GM23248 (cell line): ENCODE measurements at regions not wholly inside any gene's neighbourhood (a gene's known extent, or its start where the extent isn't known, plus 50 kb on each side); places are given as distances from the start of the nearest gene placed in this dataset.

Experiments
- DNase-seq: peaks from one replicate; pipeline ENCODE4 v3.0.0-alpha.2; 2015
- H2AFZ ChIP-seq: fragments of 200-600 bp; sonication (generic); 2 replicates; pipeline ENCODE4 v1.6.1; 2016; ENCODE audit warnings: antibody characterized with exemption
- H3F3A ChIP-seq: fragments of 200-600 bp; sonication (generic); 2 replicates; pipeline ENCODE4 v1.6.1; 2016; ENCODE audit warnings: mild to moderate bottlenecking, antibody characterized with exemption, mixed run types; ENCODE audit not compliant: insufficient read depth
- H3K27ac ChIP-seq: fragments of 200-600 bp; sonication (generic); 2 replicates; pipeline ENCODE4 v1.5.1; 2016; ENCODE audit warnings: mild to moderate bottlenecking
- H3K27me3 ChIP-seq: fragments of 200-600 bp; sonication (generic); replicated peaks from 2 replicates; pipeline ENCODE4 v1.6.1; 2016; ENCODE audit warnings: mild to moderate bottlenecking; ENCODE audit not compliant: insufficient read depth
- H3K36me3 ChIP-seq: fragments of 200-600 bp; sonication (generic); 2 replicates; pipeline ENCODE4 v1.6.1; 2016; ENCODE audit warnings: low read depth, mild to moderate bottlenecking
- H3K4me1 ChIP-seq: fragments of 200-600 bp; sonication (generic); 2 replicates; pipeline ENCODE4 v1.6.1; 2016; ENCODE audit warnings: mild to moderate bottlenecking; ENCODE audit not compliant: insufficient read depth
- H3K4me2 ChIP-seq: fragments of 200-600 bp; sonication (generic); one replicate; pipeline ENCODE4 v1.6.1; 2016; ENCODE audit warnings: mild to moderate bottlenecking; ENCODE audit not compliant: unreplicated experiment
- H3K4me3 ChIP-seq: fragments of 200-600 bp; sonication (generic); 2 replicates; pipeline ENCODE4 v1.5.1; 2016; ENCODE audit warnings: mild to moderate bottlenecking
- H3K79me2 ChIP-seq: fragments of 200-600 bp; sonication (generic); 2 replicates; pipeline ENCODE4 v1.6.1; 2016; ENCODE audit warnings: mild to moderate bottlenecking; ENCODE audit not compliant: insufficient read depth
- H3K9ac ChIP-seq: fragments of 200-600 bp; sonication (generic); 2 replicates; pipeline ENCODE4 v1.6.1; 2016; ENCODE audit warnings: mild to moderate bottlenecking
- H3K9me2 ChIP-seq: fragments of 200-600 bp; sonication (generic); 2 replicates; pipeline ENCODE4 v1.6.1; 2016; ENCODE audit warnings: mixed run types, mild to moderate bottlenecking, moderate library complexity; ENCODE audit not compliant: insufficient read depth
- H3K9me3 ChIP-seq: fragments of 200-600 bp; sonication (generic); one replicate; pipeline ENCODE4 v1.6.1; 2017; ENCODE audit warnings: low read depth
- H4K20me1 ChIP-seq: fragments of 200-600 bp; sonication (generic); 2 replicates; pipeline ENCODE4 v1.6.0; 2016; ENCODE audit not compliant: insufficient read depth
- EZH2 ChIP-seq: fragments of 200-600 bp; sonication (generic); IDR thresholded peaks from 2 replicates; pipeline ENCODE4 v1.6.1; 2018; ENCODE audit warnings: antibody characterized with exemption, mild to moderate bottlenecking; ENCODE audit not compliant: insufficient read depth, poor library complexity, severe bottlenecking
- EZH2phosphoT487 ChIP-seq: fragments of 200-600 bp; sonication (generic); IDR thresholded peaks from 2 replicates; pipeline ENCODE4 v1.6.1; 2018; ENCODE audit warnings: antibody characterized with exemption, moderate library complexity, mild to moderate bottlenecking, low read depth; ENCODE audit not compliant: insufficient read depth
- WGBS, 2 experiments: methylation state at CpG; one replicate each; pipeline ENCODE4 v1.1.6; 2015 to 2017; ENCODE audit warnings: low lambda C conversion rate in 2 of 2, low coverage in 1 of 2; ENCODE audit errors: missing lambda C conversion rate in 2 of 2; 5-methylcytosine and 5-hydroxymethylcytosine counted together
- in situ Hi-C: fragments of 300-500 bp; cut with MboI; formaldehyde crosslinking; loops from 2 replicates; pipeline ENCODE4 v1.15.0; 2020

DNA sequence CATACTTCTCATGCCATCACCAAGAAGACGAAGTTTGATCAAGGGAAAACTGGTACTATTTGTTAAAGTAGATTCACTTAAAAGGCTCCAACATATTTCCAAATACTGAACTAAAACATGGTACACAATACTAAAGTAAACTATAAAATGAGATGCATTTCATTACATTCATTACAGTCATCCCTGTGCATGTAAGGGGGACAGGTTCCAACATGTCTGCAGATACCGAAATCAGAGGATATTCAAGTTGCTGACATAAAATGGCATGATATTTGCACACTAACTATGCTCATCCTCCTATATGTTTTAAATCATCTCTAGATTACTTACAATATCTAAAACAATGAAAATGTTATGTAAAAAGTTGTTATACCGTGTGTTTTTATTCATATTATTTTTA, 893.9 kb upstream of the MANEA start:
- Histone ChIP-seq H2AFZ (no peak overlapping the region), H3K36me3 (no peaks in the 10 kb centered on the region), H3F3A (no peaks in the 10 kb centered on the region), H3K27me3 (no peaks in the 10 kb centered on the region), H3K9ac (no peak overlapping the region), H3K79me2 (no peaks in the 10 kb centered on the region), H3K4me1 (no peaks in the 10 kb centered on the region), H4K20me1 (no peaks in the 10 kb centered on the region), H3K9me3 (no peaks in the 10 kb centered on the region), H3K9me2 (no peaks in the 10 kb centered on the region), H3K4me3 (no peak overlapping the region), H3K4me2 (no peak overlapping the region), H3K27ac (no peak overlapping the region)
- in situ Hi-C loops: no loop called here
- 8 to 23% methylated on average over 3 of the region's 3 CpGs for WGBS, 2 experiments
- no peak for DNase-seq
- TF ChIP-seq EZH2phosphoT487 (no peak), EZH2 (no peak)

DNA sequence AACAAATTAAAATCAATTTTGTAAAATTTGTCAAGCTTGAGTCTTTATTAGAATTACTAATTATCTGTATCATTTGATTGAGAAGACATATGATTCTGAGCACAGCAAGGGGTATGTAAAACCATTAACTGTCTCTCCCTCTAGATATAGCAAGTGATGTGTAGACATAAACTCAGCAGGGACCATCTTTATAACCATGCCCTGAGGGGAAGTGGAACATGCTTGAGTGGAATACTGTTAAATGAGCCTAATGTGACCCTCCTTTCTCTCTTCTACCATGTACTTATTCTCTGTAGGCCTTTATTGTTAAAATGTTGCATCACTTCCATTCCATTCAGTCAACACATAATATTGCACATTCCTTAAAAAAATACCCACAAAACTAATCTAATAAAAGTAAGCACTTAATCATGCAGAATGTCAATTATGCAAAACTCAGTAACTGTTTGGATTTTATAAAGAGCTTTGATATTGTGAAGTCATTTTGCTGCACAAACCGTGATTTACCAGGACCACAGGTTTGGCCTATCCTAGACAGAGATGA, 896.6 kb upstream of the MANEA start:
- DNase-seq: no peak
- Histone ChIP-seq H4K20me1 (no peaks in the 10 kb centered on the region), H3K36me3 (no peaks in the 10 kb centered on the region), H3K4me3 (no peak overlapping the region), H3K27ac (no peak overlapping the region), H3F3A (no peaks in the 10 kb centered on the region), H3K79me2 (no peaks in the 10 kb centered on the region), H3K4me1 (no peaks in the 10 kb centered on the region), H2AFZ (no peak overlapping the region), H3K9ac (no peak overlapping the region), H3K4me2 (no peak overlapping the region), H3K27me3 (no peaks in the 10 kb centered on the region), H3K9me3 (no peaks in the 10 kb centered on the region), H3K9me2 (no peaks in the 10 kb centered on the region)
- 0 to 3% methylated on average over 1 of the region's 1 CpG for WGBS, 2 experiments
- no peak for TF ChIP-seq EZH2
- no peak for TF ChIP-seq EZH2phosphoT487
- in situ Hi-C loops: no loop called here

DNA sequence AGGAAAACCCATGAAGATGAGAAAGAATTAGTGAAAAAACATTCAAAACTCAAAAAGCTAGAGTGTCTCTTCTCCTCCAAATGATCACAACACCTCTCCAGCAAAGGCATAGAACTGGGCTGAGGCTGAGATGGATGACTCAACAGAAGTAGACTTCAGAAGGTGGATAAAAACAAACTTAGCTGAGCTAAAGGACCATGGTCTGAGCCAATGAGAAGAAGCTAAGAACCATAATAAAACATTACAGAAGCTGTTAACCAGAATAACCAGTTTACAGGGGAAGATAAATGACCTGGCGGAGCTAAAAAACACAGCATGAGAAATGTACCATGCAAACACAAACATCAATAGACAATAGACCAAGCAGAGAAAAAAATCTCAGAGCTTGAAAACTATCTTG, 904.1 kb upstream of the MANEA start:
- H3K4me2 ChIP-seq: no peak overlapping the region
- H4K20me1 ChIP-seq: no peaks in the 10 kb centered on the region
- H3K79me2 ChIP-seq: no peaks in the 10 kb centered on the region
- H3K4me1 ChIP-seq: no peaks in the 10 kb centered on the region
- in situ Hi-C loops: no loop called here
- no peak for DNase-seq
- H3K9ac ChIP-seq: no peak overlapping the region
- no peaks in the 10 kb centered on the region for H3K9me3 ChIP-seq
- 16 to 44% methylated on average over 1 of the region's 1 CpG for WGBS, 2 experiments
- H3K9me2 ChIP-seq: no peaks in the 10 kb centered on the region
- no peaks in the 10 kb centered on the region for H3K36me3 ChIP-seq
- no peaks in the 10 kb centered on the region for H3F3A ChIP-seq
- no peak overlapping the region for H3K27ac ChIP-seq
- no peak overlapping the region for H2AFZ ChIP-seq
- no peak overlapping the region for H3K4me3 ChIP-seq
- no peaks in the 10 kb centered on the region for H3K27me3 ChIP-seq
- no peak for TF ChIP-seq EZH2
- no peak for TF ChIP-seq EZH2phosphoT487

DNA sequence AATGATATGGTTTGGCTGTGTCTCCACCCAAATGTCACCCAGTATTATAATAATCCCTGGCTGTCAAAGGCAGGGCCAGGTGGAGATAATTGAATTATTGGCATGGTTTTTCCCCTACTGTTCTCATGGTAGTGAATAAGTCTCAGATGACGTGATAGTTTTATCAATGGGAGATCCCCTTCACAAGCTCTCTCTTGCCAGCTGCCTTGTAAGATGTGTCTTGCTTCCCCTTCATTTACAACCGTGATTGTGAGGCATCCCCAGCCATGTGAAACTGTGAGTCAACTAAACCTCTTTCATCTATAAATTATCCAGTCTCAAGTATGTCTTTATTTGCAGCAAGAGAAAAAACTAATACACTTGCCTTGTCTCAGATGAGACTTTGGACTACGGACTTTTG, 907.3 kb upstream of the MANEA start:
- no peak overlapping the region for H3K27ac ChIP-seq
- no peaks in the 10 kb centered on the region for H3K36me3 ChIP-seq
- no peaks in the 10 kb centered on the region for H3K27me3 ChIP-seq
- no peaks in the 10 kb centered on the region for H3K9me2 ChIP-seq
- no peak overlapping the region for H3K4me3 ChIP-seq
- WGBS, 2 experiments: 17 to 18% methylated on average over 3 of the region's 3 CpGs
- H3K9me3 ChIP-seq: no peaks in the 10 kb centered on the region
- DNase-seq: no peak
- H4K20me1 ChIP-seq: no peaks in the 10 kb centered on the region
- TF ChIP-seq EZH2 (no peak), EZH2phosphoT487 (no peak)
- H3K4me1 ChIP-seq: no peaks in the 10 kb centered on the region
- no peak overlapping the region for H3K4me2 ChIP-seq
- in situ Hi-C loops: no loop called here
- no peak overlapping the region for H3K9ac ChIP-seq
- no peak overlapping the region for H2AFZ ChIP-seq
- no peaks in the 10 kb centered on the region for H3K79me2 ChIP-seq
- H3F3A ChIP-seq: no peaks in the 10 kb centered on the region

DNA sequence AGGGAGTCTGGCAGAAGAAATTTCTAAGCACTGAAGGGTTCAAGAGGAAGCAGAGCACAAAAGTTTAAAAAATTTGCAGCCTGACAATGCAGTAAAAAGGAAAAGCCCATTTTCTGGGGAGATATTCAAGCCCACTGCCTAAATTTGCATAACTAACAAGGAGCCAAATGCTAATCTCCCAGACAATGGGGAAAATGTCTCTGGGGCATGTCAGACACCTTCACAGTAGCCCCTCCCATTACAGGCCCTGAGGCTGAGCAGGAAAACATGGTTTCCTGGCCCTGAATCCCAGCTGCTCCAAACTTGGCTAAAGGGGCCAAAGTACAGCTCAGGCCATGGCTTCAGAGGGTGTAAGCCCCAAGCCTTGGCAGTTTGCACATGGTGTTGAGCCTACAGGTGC, 908.5 kb upstream of the MANEA start:
- no peaks in the 10 kb centered on the region for H3K4me1 ChIP-seq
- no peaks in the 10 kb centered on the region for H3K9me3 ChIP-seq
- H3K9me2 ChIP-seq: no peaks in the 10 kb centered on the region
- H3K27ac ChIP-seq: no peak overlapping the region
- no peaks in the 10 kb centered on the region for H3K79me2 ChIP-seq
- H3K27me3 ChIP-seq: no peaks in the 10 kb centered on the region
- H3F3A ChIP-seq: no peaks in the 10 kb centered on the region
- H3K4me2 ChIP-seq: no peak overlapping the region
- H3K4me3 ChIP-seq: no peak overlapping the region
- no peak overlapping the region for H3K9ac ChIP-seq
- TF ChIP-seq EZH2 (no peak), EZH2phosphoT487 (no peak)
- H3K36me3 ChIP-seq: no peaks in the 10 kb centered on the region
- H4K20me1 ChIP-seq: no peaks in the 10 kb centered on the region
- in situ Hi-C loops: no loop called here
- H2AFZ ChIP-seq: no peak overlapping the region
- no peak for DNase-seq
